ENCODE measurements at regions not wholly inside any gene's neighbourhood (a gene's known extent, or its start where the extent isn't known, plus 50 kb on each side); places are given as distances from the start of the nearest gene placed in this dataset.

DNA sequence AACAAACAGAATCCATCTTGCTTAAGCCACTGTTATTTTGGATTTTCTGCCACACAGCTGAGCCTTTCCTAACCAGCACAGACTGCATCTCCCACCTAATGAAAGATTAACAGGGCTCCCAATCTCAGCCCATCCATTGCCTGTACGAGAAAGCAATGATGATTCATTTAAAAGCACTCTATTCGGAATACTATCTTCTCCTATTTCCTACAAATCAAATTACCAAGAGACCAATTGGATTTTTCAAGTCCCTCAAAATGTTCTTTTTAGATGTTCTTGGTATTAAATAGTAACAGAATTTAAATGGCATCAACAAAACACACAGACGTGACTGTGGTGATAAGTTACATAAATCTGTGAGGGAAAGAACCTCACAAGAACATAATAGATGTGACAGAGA is 324.1 kb downstream of the AGTPBP1 start:
- no peaks in the 10 kb centered on the region for H3K9me3 Mint-ChIP-seq
- no peak for DNase-seq
- intact Hi-C loops (cut with micrococcal nuclease), result no loop called here

DNA sequence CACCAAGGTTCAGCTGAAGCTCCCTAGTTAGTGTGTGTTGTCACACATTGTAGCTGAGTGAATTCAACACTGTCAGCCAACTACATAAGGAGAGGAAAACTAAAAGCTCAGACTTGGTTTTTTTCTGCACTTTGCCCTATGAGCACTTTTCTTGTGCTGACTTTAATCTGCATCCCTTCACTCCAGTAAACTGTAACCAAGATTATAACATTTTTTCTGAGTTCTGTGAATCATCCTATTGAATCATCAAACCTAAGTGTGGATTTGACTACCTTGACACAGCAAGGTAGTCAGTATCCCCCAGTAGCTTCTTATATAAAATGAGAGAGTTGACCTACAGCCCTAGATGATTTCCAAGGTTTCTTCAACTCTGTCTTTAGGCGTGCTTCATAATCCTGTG is 325.0 kb downstream of the AGTPBP1 start:
- Mint-ChIP-seq H3K4me3 (no peak overlapping the region), H3K9me3 (no peaks in the 10 kb centered on the region), H3K27ac (no peak overlapping the region), H3K36me3 (ENCODE audit: low read depth) (no peaks in the 10 kb centered on the region), H3K4me1 (no peaks in the 10 kb centered on the region), H3K27me3 (no peaks in the 10 kb centered on the region)
- DNase-seq, result no peak
- intact Hi-C loops (cut with micrococcal nuclease), result no loop called here

More for the DNA sequence above, 324.1 kb downstream of the AGTPBP1 start:
- Mint-ChIP-seq H3K4me1 (no peaks in the 10 kb centered on the region), H3K36me3 (ENCODE audit: low read depth) (no peaks in the 10 kb centered on the region), H3K27me3 (no peaks in the 10 kb centered on the region), H3K4me3 (no peak overlapping the region), H3K27ac (no peak overlapping the region)

DNA sequence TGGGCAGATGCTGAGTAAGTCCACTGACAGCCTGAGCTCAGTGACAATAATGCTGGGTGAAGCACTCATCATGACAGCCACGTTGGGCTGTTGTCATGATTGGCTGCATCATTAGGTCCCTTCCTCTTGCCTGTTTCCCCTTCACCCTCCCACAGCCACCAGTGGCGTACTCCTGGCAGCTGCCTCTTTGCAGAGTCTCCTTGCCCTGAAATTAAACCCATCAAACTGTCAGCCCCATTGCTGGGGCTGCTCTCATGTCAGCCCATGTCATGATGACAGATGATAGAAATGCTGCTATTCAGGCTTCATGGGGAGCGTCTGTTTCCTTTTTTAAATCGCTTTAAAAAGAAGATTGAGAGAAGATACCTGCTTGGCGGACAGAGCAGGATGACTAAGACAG is 327.4 kb downstream of the AGTPBP1 start:
- Mint-ChIP-seq H3K36me3 (ENCODE audit: low read depth) (no peaks in the 10 kb centered on the region), H3K4me3 (no peak overlapping the region), H3K9me3 (no peaks in the 10 kb centered on the region), H3K27me3 (no peaks in the 10 kb centered on the region), H3K4me1 (no peaks in the 10 kb centered on the region), H3K27ac (no peak overlapping the region)
- no peak for DNase-seq
- intact Hi-C loops (cut with micrococcal nuclease), result no loop called here

DNA sequence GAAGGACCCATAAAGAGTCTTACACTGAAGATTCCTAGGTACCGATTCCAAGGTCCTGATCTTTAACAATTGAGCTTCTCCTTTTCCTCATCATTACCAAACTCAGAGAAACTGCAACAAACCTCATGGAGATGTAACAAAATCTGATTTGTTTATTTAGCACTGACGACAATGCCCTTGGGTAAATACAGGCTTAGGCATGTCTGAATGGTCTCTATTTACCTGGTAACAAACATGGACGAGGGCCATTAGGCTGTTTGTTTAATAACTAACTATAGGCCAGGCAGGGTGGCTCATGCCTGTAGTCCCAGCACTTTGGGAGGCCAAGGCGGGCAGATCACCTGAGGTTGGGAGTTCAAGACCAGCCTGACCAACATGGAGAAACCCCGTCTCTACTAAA is 333.3 kb downstream of the AGTPBP1 start:
- no peaks in the 10 kb centered on the region for H3K36me3 Mint-ChIP-seq (ENCODE audit: low read depth)
- no peak overlapping the region for H3K4me3 Mint-ChIP-seq
- no peak for DNase-seq
- intact Hi-C loops (cut with micrococcal nuclease), result no loop called here
- no peaks in the 10 kb centered on the region for H3K4me1 Mint-ChIP-seq
- no peaks in the 10 kb centered on the region for H3K9me3 Mint-ChIP-seq
- H3K27ac Mint-ChIP-seq, result no peak overlapping the region
- H3K27me3 Mint-ChIP-seq, result no peaks in the 10 kb centered on the region

DNA sequence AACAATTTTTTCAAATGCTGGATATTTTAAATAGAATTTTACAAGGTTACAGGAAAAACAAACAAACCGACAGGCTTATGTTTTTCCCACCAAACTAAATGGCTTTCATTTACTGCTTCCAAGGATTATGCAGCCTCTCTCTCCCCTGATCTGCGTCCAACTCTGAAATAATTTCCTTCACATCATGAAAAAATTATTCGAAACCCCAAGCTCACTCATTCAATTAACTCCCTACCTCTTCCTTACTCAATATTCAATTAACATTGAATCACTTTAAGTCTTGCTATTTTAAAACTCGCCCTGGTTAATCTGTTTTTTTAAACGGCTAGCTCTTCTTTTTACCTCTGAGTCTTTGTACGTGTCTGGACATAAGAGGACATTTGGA is 336.2 kb downstream of the AGTPBP1 start:
- Mint-ChIP-seq H3K27me3 (peaks cover 2% of the 10 kb centered on the region), H3K4me1 (no peaks in the 10 kb centered on the region), H3K36me3 (ENCODE audit: low read depth) (no peaks in the 10 kb centered on the region), H3K27ac (no peak overlapping the region), H3K4me3 (no peak overlapping the region), H3K9me3 (no peaks in the 10 kb centered on the region)
- DNase-seq, result no peak
- intact Hi-C loops (cut with micrococcal nuclease), result no loop called here

DNA sequence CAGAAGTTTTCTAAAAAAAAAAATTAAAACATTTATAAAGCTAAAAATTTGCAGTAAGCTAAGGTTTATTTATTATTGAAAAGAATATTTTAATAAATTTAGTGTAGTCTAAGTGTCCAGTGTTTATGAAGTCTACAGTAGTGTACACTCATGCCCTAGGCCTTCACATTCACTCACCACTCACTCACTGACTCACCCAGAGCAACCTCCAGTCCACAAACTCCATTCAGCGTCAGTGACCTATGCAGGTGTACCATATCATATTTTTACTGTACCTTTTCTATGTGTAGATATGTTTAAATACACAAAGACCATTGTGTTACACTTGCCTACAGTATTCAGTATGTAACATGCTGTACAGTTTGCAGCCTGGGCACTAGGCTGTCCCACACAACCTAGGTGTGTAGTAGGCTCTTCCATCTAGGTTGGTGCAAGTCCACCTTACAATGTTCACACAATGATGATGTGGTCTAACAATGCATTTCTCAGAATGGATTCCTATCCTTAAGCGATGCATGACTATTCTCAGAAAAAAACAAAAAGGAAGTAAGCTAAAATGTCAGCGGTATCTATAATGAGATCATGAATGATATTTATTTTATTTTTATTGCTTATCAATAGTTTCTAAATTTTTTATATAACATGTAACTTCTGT is 336.7 kb downstream of the AGTPBP1 start:
- Mint-ChIP-seq H3K4me3 (no peak overlapping the region), H3K27ac (no peak overlapping the region), H3K9me3 (no peaks in the 10 kb centered on the region), H3K36me3 (ENCODE audit: low read depth) (no peaks in the 10 kb centered on the region), H3K4me1 (no peaks in the 10 kb centered on the region), H3K27me3 (peaks cover 2% of the 10 kb centered on the region)
- intact Hi-C loops (cut with micrococcal nuclease), result no loop called here
- DNase-seq, result no peak

DNA sequence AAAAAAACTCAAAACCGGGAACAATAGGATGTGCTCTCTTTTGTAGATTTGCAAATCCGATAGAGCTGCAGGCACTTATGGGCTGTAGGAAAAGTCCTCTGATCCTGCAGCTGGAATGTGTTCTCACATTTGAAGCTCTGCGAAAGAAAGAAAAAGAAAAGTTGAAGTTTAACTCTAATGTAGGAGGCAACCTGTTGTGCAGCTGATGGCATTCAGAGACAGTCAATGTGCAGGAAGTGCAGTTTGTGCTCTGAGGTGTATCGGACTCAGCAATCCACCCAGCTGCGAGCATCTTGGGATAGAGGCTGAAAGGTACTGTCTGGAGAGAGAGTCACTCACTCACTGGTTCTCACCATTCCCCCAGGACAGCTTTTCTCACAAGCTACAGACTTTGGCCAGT is 339.2 kb downstream of the AGTPBP1 start:
- H3K27ac Mint-ChIP-seq, result no peak overlapping the region
- H3K4me3 Mint-ChIP-seq, result no peak overlapping the region
- H3K27me3 Mint-ChIP-seq, result peaks cover 2% of the 10 kb centered on the region
- no peaks in the 10 kb centered on the region for H3K36me3 Mint-ChIP-seq (ENCODE audit: low read depth)
- H3K4me1 Mint-ChIP-seq, result no peaks in the 10 kb centered on the region
- DNase-seq, result no peak
- intact Hi-C loops (cut with micrococcal nuclease), result no loop called here
- H3K9me3 Mint-ChIP-seq, result no peaks in the 10 kb centered on the region

DNA sequence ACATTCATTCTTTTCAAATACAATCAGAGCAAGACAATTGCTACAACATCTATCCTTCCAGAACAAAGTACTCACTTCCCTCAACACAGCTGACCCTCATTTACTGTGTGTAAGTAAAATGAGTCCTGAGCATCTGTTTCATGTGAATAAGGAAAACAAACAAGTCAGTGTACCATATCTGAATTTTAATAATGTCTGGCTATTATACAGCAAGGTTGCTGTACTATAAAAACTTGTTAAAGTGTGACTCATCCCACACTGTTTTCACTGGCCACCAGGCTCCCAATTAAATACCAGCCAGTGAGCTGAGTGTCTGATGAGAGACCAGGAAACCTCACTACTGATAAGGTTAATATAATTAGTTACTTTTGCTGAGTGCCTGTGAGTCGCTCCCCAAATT is 339.8 kb downstream of the AGTPBP1 start:
- no peak for DNase-seq
- H3K27me3 Mint-ChIP-seq, result peaks cover 2% of the 10 kb centered on the region
- H3K4me1 Mint-ChIP-seq, result no peaks in the 10 kb centered on the region
- no peaks in the 10 kb centered on the region for H3K9me3 Mint-ChIP-seq
- no peaks in the 10 kb centered on the region for H3K36me3 Mint-ChIP-seq (ENCODE audit: low read depth)
- H3K27ac Mint-ChIP-seq, result no peak overlapping the region
- H3K4me3 Mint-ChIP-seq, result no peak overlapping the region
- intact Hi-C loops (cut with micrococcal nuclease), result no loop called here

DNA sequence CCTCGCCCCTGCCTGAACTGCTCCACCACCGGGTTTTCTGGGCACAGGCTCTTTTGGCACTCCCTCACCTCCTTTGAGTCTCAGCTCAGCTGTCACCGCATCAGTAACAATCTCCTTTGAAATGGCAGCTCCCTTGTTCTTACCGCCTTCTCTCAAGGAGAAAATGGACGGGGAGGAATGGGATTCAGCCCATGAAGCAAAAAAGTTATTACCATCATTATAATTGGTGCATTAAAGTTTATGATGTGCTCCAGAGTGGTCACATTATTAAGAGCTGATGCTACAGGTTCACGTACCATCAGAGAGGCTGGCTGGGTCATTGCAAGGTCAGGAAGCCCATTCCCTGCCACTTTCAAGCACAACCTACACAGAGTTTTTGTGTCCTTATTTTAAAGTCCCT is 344.7 kb downstream of the AGTPBP1 start:
- no peaks in the 10 kb centered on the region for H3K27me3 Mint-ChIP-seq
- no peak overlapping the region for H3K27ac Mint-ChIP-seq
- intact Hi-C loops (cut with micrococcal nuclease), result no loop called here
- H3K4me3 Mint-ChIP-seq, result no peak overlapping the region
- no peaks in the 10 kb centered on the region for H3K36me3 Mint-ChIP-seq (ENCODE audit: low read depth)
- no peaks in the 10 kb centered on the region for H3K4me1 Mint-ChIP-seq
- DNase-seq, result no peak
- peaks cover 4% of the 10 kb centered on the region for H3K9me3 Mint-ChIP-seq

DNA sequence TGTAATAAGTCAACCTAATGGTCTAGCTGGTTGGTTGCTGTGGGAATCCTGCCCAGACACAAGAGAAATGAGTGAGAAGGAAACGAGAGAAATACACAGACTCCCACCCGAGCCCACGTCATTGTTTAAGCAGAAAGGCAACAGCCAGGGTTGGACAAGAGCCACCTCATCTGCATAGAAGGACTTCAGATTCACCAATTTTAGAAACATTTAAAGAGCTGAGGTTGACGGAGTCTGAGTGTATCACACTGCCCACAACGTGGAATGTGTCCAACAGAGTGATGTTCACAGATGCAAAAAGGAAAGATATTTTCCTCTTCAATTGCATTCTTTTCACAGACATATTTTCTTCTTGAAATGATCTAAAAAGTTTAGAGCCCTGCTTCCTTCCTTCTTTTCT is 349.5 kb downstream of the AGTPBP1 start:
- DNase-seq, result no peak
- H3K27me3 Mint-ChIP-seq, result no peaks in the 10 kb centered on the region
- H3K27ac Mint-ChIP-seq, result no peak overlapping the region
- no peaks in the 10 kb centered on the region for H3K4me1 Mint-ChIP-seq
- H3K9me3 Mint-ChIP-seq, result peaks cover 4% of the 10 kb centered on the region
- H3K4me3 Mint-ChIP-seq, result no peak overlapping the region
- H3K36me3 Mint-ChIP-seq (ENCODE audit: low read depth), result no peaks in the 10 kb centered on the region
- intact Hi-C loops (cut with micrococcal nuclease), result no loop called here

DNA sequence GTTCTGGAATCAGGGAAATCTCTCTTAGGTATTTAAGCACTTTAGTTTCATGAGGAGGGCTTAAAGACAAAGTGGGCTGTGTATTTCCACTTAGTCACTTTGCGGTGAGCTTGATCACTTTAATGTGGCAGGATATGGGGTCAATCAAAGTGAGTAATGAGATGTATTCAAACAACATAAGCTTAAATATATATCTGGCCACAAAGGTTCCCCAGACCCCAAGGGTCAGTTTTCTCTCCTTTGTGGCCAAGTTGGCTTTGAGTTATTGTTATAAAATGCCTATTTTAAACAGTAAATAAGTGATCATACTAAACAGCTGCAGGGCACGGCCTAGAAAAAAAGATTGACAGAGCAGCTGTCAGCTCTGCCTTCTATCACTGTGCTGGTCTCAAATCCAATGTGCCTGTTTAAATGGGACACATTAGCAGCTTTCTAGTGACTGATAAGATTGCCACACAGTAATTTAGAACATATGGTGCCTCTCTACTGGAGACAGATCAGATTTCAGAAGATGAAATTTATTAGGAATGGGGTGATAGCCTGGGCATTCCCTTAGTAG is 363.9 kb downstream of the AGTPBP1 start:
- no peak for DNase-seq
- H3K4me1 Mint-ChIP-seq, result no peaks in the 10 kb centered on the region
- H3K27me3 Mint-ChIP-seq, result no peaks in the 10 kb centered on the region
- intact Hi-C loops (cut with micrococcal nuclease), result no loop called here
- no peaks in the 10 kb centered on the region for H3K9me3 Mint-ChIP-seq
- H3K36me3 Mint-ChIP-seq (ENCODE audit: low read depth), result no peaks in the 10 kb centered on the region
- no peak overlapping the region for H3K27ac Mint-ChIP-seq
- no peak overlapping the region for H3K4me3 Mint-ChIP-seq

DNA sequence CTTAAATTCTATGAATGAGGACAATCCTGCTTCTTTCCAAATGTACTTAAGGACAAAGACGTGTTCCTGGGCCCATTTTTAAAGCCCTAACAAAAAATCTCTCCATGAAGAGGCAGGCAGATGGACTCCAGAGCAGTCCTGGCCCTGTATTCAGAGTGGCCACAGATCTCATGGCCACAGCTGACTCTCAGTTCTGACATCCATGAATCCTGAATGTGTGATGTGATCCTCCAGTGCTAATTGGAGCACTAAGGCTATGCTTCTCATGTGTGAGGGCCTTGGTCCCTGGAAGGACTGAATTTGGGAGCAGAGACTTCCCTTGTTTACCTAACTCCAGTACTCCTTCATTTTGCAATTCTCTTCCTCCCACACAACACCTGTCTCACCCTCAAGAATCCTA is 373.0 kb downstream of the AGTPBP1 start:
- Mint-ChIP-seq H3K27me3 (no peaks in the 10 kb centered on the region), H3K9me3 (no peaks in the 10 kb centered on the region), H3K27ac (no peak overlapping the region), H3K4me3 (no peak overlapping the region), H3K4me1 (no peaks in the 10 kb centered on the region), H3K36me3 (ENCODE audit: low read depth) (no peaks in the 10 kb centered on the region)
- DNase-seq, result no peak
- intact Hi-C loops (cut with micrococcal nuclease), result no loop called here

DNA sequence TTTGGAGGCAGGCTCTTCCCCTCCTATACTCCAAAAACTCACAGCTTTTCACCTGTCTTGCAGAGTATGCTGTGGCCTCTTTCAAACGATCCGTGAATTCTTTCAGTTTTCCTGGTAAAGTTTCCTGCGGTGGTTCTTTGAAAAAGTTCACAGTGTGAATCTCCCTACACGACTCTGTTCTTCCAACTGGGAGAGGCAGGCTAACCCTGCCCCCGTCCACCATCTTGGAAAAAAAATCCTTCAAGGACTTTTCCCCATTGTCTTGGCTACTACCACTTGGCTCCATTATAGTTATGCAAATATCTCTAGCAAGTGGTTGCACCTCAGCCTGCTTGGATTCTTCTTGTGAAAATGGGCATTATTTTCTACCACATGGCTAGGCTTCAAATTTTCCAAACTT is 382.6 kb downstream of the AGTPBP1 start:
- no peak overlapping the region for H3K27ac Mint-ChIP-seq
- H3K27me3 Mint-ChIP-seq, result peaks cover 4% of the 10 kb centered on the region
- no peaks in the 10 kb centered on the region for H3K4me1 Mint-ChIP-seq
- intact Hi-C loops (cut with micrococcal nuclease), result no loop called here
- no peak overlapping the region for H3K4me3 Mint-ChIP-seq
- H3K9me3 Mint-ChIP-seq, result no peaks in the 10 kb centered on the region
- H3K36me3 Mint-ChIP-seq (ENCODE audit: low read depth), result no peaks in the 10 kb centered on the region
- no peak for DNase-seq

DNA sequence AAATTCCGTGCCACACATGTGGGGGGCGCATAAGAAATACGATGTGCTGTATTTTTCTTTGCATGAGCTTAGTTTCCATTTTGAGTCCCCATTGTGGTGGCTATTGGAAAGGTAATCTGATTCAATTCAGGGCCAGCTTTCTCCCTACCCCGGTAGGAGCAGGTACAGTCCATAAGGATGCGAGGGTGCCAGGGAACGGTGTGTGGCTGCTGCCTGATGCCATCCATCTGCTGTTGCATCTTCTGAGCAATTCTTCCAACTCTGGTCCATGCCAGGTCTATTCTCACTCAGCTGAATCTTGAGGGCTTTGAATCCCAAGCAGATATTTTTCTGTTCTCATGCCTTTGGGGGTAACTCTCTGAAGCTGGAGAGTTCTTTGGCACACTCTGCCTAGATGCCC is 392.7 kb downstream of the AGTPBP1 start:
- DNase-seq, result peak; percentile 14
- intact Hi-C loops (cut with micrococcal nuclease), result no loop called here
- H3K36me3 Mint-ChIP-seq (ENCODE audit: low read depth), result no peaks in the 10 kb centered on the region
- H3K27ac Mint-ChIP-seq, result no peak overlapping the region
- no peaks in the 10 kb centered on the region for H3K27me3 Mint-ChIP-seq
- H3K9me3 Mint-ChIP-seq, result no peaks in the 10 kb centered on the region
- no peaks in the 10 kb centered on the region for H3K4me1 Mint-ChIP-seq
- no peak overlapping the region for H3K4me3 Mint-ChIP-seq

DNA sequence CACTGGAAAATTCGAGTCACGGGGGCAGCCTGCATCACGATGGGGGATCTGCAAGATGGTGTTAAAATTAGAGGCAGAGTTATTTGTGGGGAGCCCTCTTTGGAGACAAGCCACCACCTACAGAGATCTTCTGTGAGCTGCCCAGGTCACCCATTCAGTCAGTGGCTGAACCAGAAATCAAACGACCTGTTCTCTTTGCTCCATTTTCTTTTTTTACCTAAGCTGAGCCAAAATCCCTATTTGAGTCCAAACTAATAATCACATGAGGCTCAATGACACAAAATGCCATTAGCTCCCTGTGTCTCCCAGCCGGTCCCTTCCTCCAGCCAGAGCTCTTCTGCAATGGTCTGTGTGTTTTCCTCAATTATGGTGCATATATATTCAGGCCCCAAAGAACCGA is 394.2 kb downstream of the AGTPBP1 start:
- intact Hi-C loops (cut with micrococcal nuclease), result no loop called here
- no peak overlapping the region for H3K4me3 Mint-ChIP-seq

More for the DNA sequence above, 394.2 kb downstream of the AGTPBP1 start:
- Mint-ChIP-seq H3K4me1 (no peaks in the 10 kb centered on the region), H3K36me3 (ENCODE audit: low read depth) (no peaks in the 10 kb centered on the region), H3K9me3 (no peaks in the 10 kb centered on the region), H3K27me3 (peaks cover 1% of the 10 kb centered on the region), H3K27ac (no peak overlapping the region)
- DNase-seq, result no peak
